ENCODE measurements at regions not wholly inside any gene's neighbourhood (a gene's known extent, or its start where the extent isn't known, plus 50 kb on each side); places are given as distances from the start of the nearest gene placed in this dataset.

DNA sequence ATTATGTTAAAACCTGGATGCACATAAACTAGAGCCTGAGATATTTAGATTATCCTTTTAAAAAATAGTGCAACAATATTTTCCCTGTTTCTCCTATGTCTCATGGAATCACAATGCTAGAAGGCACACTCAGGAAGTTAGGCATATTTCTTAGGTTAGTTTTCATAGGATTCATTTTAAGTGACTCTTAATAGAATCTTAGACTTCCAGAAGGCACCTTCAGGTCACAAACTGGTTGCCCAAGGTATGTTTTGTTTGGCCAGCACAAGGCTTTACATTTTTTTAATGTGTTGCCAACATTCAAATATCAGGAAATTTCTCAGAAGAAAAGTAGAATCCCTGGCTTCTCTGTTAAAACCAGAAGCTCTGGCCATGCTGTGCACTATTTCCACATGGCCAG is 129.3 kb downstream of the LNPK start:
- TF ChIP-seq, protein P1, sequence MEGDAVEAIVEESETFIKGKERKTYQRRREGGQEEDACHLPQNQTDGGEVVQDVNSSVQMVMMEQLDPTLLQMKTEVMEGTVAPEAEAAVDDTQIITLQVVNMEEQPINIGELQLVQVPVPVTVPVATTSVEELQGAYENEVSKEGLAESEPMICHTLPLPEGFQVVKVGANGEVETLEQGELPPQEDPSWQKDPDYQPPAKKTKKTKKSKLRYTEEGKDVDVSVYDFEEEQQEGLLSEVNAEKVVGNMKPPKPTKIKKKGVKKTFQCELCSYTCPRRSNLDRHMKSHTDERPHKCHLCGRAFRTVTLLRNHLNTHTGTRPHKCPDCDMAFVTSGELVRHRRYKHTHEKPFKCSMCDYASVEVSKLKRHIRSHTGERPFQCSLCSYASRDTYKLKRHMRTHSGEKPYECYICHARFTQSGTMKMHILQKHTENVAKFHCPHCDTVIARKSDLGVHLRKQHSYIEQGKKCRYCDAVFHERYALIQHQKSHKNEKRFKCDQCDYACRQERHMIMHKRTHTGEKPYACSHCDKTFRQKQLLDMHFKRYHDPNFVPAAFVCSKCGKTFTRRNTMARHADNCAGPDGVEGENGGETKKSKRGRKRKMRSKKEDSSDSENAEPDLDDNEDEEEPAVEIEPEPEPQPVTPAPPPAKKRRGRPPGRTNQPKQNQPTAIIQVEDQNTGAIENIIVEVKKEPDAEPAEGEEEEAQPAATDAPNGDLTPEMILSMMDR (conservative IDR thresholded peaks at IDR 0.05; ENCODE audit: low read depth, low read length) = no peak

DNA sequence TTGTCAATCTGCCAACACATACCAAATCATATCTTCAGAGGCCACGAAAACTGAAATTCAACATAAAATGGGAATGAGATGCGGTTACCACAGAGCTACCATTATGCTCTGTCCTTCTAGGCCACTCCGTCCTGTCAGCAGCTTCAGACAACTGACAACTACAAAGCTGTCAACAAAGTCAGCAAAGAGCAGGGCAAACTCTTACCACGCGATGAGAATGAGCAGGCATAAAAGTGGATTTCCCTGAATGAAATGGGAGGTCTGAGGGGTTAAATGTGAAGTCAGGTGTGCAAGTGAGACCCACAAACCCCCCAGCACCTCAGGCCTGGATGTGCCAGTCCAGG is 130.1 kb downstream of the LNPK start:
- no peak overlapping the region for H3K4me3 ChIP-seq (ENCODE audit: low read depth, low read length)
- no peak for DNase-seq (ENCODE audit: low read depth)
- TF ChIP-seq, protein P1 (conservative IDR thresholded peaks at IDR 0.05; ENCODE audit: low read depth, low read length) = no peak

More for the DNA sequence above, 129.3 kb downstream of the LNPK start:
- no peak overlapping the region for H3K4me3 ChIP-seq (ENCODE audit: low read depth, low read length)
- DNase-seq (ENCODE audit: low read depth) = no peak

DNA sequence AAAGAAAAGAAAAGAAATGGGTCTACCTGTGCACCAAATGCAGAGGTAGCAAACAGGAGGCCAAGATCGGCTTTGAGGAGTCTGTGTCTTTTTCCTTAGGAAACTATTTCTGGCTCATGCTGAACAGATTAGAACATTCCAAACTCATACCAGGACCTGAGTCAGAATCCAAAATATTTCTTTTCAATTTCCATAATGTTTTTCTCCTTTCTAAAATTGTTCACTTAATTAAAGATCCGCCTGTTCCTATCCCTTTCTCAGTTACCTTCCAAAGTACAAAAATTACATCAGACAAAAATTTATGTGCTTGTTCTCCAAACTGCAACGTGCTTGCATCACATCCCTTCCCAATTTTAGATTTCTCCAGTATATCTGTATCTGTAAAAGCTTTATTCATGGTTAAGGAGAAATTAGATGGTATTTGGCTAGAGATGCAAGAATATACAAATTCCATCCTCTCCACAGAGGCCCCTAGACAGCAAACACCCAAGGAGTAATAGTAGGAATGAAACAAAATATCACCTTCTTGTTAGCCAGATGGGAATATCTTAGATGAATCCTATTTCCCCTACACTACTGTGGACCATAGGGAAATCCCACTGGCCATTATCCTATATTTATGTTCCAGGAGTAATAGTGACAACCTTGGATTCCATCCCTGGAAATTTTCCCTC is 130.6 kb downstream of the LNPK start:
- no peak overlapping the region for H3K4me3 ChIP-seq (ENCODE audit: low read depth, low read length)
- TF ChIP-seq, protein P1 (conservative IDR thresholded peaks at IDR 0.05; ENCODE audit: low read depth, low read length) = no peak
- no peak for DNase-seq (ENCODE audit: low read depth)

DNA sequence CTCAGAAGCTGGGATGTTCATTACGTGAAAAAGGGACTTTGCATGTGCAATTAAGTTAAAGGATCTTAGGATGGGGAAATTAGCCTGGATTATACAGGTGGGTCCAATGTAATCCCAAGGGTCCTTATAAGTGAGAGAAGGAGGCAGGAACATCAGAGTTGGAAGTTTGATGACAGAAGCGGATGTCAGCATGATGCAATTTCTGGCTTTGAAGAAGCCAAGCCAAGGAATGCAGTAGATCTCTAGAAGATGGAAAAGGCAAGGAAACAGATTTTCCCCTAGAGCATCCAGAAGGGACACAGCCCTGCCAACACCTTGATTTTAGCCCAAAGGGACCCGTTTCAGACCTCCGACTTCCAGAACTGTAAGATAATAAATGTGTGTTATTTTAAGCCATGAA is 136.4 kb downstream of the LNPK start:
- H3K4me3 ChIP-seq (ENCODE audit: low read depth, low read length) = no peak overlapping the region
- TF ChIP-seq, protein P1 (conservative IDR thresholded peaks at IDR 0.05; ENCODE audit: low read depth, low read length) = no peak
- no peak for DNase-seq (ENCODE audit: low read depth)

- TF ChIP-seq, protein P1 (conservative IDR thresholded peaks at IDR 0.05; ENCODE audit: low read depth, low read length) = no peak
- DNase-seq (ENCODE audit: low read depth) = no peak
- H3K4me3 ChIP-seq (ENCODE audit: low read depth, low read length) = no peak overlapping the region
Observed at GRCh38 chr2:175864137-175864850, 137.8 kb downstream of the LNPK start.

GRCh38 chr2:175861958-175862357 is 140.1 kb downstream of the LNPK start:
- TF ChIP-seq, protein P1 (conservative IDR thresholded peaks at IDR 0.05; ENCODE audit: low read depth, low read length) = no peak

More at GRCh38 chr2:175861958-175862357, 140.1 kb downstream of the LNPK start:
- no peak for DNase-seq (ENCODE audit: low read depth)
- H3K4me3 ChIP-seq (ENCODE audit: low read depth, low read length) = no peak overlapping the region
